WERI-Rb-1 (cell line): ENCODE measurements at regions not wholly inside any gene's neighbourhood (a gene's known extent, or its start where the extent isn't known, plus 50 kb on each side); places are given as distances from the start of the nearest gene placed in this dataset.

ENCODE experiments used
- DNase-seq: peaks from one replicate; pipeline ENCODE4 v3.0.0-alpha.2; 2020
- H3K27ac ChIP-seq: fragments of 250-450 bp; sonication (Bioruptor Pico); 2 replicates; pipeline ENCODE4 v1.5.1; 2020; ENCODE audit warnings: mild to moderate bottlenecking, moderate library complexity
- H3K27me3 ChIP-seq: fragments of 250-450 bp; sonication (Bioruptor Pico); 2 replicates; pipeline ENCODE4 v1.5.1; 2021; ENCODE audit warnings: mild to moderate bottlenecking, low read depth, moderate library complexity; ENCODE audit not compliant: insufficient read depth, severe bottlenecking
- H3K36me3 ChIP-seq: fragments of 250-450 bp; sonication (Bioruptor Pico); 2 replicates; pipeline ENCODE4 v1.5.1; 2020; ENCODE audit warnings: mild to moderate bottlenecking, moderate library complexity
- H3K4me3 ChIP-seq: 2 replicates; pipeline ENCODE4 v1.5.1; 2011; ENCODE audit warnings: low read depth, mild to moderate bottlenecking, control low read depth, low read length
- H3K9me3 ChIP-seq: fragments of 250-450 bp; sonication (Bioruptor Pico); 2 replicates; pipeline ENCODE4 v1.5.1; 2021; ENCODE audit warnings: mild to moderate bottlenecking, moderate library complexity; ENCODE audit not compliant: severe bottlenecking
- TF ChIP-seq, protein P1 (sequence below): IDR thresholded peaks from 2 replicates; pipeline ENCODE4 v1.5.1; 2011; ENCODE audit warnings: low read depth, mild to moderate bottlenecking, control low read depth, inconsistent platforms, low read length

- Histone ChIP-seq H3K27ac (no peak overlapping the region), H3K9me3 (no peaks in the 10 kb centered on the region), H3K4me3 (no peak overlapping the region), H3K36me3 (no peaks in the 10 kb centered on the region), H3K27me3 (peaks cover 13% of the 10 kb centered on the region)
- TF ChIP-seq, protein P1, sequence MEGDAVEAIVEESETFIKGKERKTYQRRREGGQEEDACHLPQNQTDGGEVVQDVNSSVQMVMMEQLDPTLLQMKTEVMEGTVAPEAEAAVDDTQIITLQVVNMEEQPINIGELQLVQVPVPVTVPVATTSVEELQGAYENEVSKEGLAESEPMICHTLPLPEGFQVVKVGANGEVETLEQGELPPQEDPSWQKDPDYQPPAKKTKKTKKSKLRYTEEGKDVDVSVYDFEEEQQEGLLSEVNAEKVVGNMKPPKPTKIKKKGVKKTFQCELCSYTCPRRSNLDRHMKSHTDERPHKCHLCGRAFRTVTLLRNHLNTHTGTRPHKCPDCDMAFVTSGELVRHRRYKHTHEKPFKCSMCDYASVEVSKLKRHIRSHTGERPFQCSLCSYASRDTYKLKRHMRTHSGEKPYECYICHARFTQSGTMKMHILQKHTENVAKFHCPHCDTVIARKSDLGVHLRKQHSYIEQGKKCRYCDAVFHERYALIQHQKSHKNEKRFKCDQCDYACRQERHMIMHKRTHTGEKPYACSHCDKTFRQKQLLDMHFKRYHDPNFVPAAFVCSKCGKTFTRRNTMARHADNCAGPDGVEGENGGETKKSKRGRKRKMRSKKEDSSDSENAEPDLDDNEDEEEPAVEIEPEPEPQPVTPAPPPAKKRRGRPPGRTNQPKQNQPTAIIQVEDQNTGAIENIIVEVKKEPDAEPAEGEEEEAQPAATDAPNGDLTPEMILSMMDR = no peak
- DNase-seq = no peak
These were observed 92.7 kb upstream of the BMP2 start for GRCh38 chr20:6674831-6675230.

- no peak for DNase-seq
- Histone ChIP-seq H3K9me3 (no peaks in the 10 kb centered on the region), H3K27me3 (peaks cover 13% of the 10 kb centered on the region), H3K36me3 (no peaks in the 10 kb centered on the region), H3K4me3 (no peak overlapping the region), H3K27ac (no peak overlapping the region)
- TF ChIP-seq, protein P1 = no peak
These were observed 94.4 kb upstream of the BMP2 start for GRCh38 chr20:6673071-6673470.

- no peak overlapping the region for H3K27ac ChIP-seq
- no peaks in the 10 kb centered on the region for H3K9me3 ChIP-seq
- no peak overlapping the region for H3K4me3 ChIP-seq
- TF ChIP-seq, protein P1 = no peak
- H3K36me3 ChIP-seq = no peaks in the 10 kb centered on the region
- H3K27me3 ChIP-seq = peaks cover 13% of the 10 kb centered on the region
- DNase-seq = no peak
These were observed 95.7 kb upstream of the BMP2 start for GRCh38 chr20:6671829-6672228.

DNA sequence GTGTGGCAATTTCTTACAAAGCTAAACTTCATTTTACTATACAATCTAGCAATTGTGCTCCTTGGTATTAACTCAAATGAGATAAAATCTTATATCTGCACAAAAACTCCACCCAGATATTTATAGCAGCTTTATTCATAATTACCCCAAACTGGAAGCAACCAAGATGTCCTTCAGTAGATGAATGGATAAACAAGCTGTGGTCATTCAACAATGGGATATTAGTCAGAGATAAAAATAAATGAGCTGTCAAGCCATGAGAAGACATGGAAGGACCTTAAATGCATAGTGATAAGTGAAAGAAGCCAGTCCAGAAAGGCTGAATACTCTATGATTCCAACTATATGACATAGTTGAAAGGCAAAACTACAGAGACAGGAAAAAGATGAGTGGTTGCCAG lies 98.9 kb upstream of the BMP2 start:
- TF ChIP-seq, protein P1 = no peak
- Histone ChIP-seq H3K27ac (no peak overlapping the region), H3K27me3 (peaks cover 7% of the 10 kb centered on the region), H3K9me3 (no peaks in the 10 kb centered on the region), H3K36me3 (no peaks in the 10 kb centered on the region), H3K4me3 (no peak overlapping the region)
- DNase-seq = no peak

DNA sequence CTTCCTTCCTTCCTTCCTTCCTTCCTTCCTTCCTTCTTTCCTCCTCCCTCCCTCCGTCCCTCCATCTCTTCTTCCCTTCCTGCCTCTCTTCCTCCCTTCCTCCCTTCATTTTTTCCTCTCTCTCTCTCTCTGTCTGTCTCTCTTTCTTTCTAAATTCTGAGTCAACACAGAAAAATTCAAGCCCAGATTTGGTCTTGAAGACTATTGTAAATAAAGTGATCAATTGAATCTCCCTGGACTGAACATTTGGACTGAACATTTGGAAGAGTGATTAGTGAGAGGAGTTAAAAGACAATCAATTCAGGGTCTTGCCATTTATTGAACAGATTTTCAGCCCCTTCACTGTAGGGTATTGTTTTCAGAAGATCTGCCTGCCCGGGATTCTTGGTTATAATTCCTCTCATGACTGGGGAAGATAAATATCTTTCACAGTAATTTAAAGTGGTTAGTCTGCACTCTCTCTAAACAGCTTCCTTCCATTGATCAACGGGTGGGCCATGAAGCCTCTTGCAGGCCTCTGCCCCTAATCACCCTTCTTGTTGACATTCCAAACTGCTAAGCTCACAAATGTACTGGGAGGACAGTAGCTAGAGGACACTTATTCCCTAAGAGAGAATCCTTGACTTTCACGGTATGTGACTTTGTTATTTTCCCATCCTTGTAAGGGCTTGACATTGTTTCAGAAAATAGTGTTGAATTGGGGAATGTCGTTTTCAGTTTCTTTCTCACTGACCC lies 101.7 kb upstream of the BMP2 start:
- H3K9me3 ChIP-seq = no peaks in the 10 kb centered on the region
- H3K4me3 ChIP-seq = no peak overlapping the region
- H3K27me3 ChIP-seq = peaks cover 9% of the 10 kb centered on the region
- TF ChIP-seq, protein P1 = no peak
- no peaks in the 10 kb centered on the region for H3K36me3 ChIP-seq
- no peak for DNase-seq
- no peak overlapping the region for H3K27ac ChIP-seq

- peaks cover 14% of the 10 kb centered on the region for H3K27me3 ChIP-seq
- no peaks in the 10 kb centered on the region for H3K36me3 ChIP-seq
- H3K4me3 ChIP-seq = no peak overlapping the region
- TF ChIP-seq, protein P1 = no peak
- H3K27ac ChIP-seq = no peak overlapping the region
- no peak for DNase-seq
- no peaks in the 10 kb centered on the region for H3K9me3 ChIP-seq
These were observed 102.3 kb upstream of the BMP2 start for GRCh38 chr20:6665161-6665560.
